ENCODE measurements at regions not wholly inside any gene's neighbourhood (a gene's known extent, or its start where the extent isn't known, plus 50 kb on each side); places are given as distances from the start of the nearest gene placed in this dataset.

- H3K36me3 ChIP-seq (ENCODE audit: insufficient read depth, low read length), result no peaks in the 10 kb centered on the region
- no peaks in the 10 kb centered on the region for H3K79me2 ChIP-seq (ENCODE audit: insufficient read depth, low read length)
- Mint-ChIP-seq H3K27ac (ENCODE audit: unreplicated experiment) (no peak overlapping the region), H3K27me3 (ENCODE audit: low read depth, unreplicated experiment) (peaks cover 3% of the 10 kb centered on the region), H3K4me1 (ENCODE audit: low read depth, unreplicated experiment) (peaks cover 22% of the 10 kb centered on the region), H3K36me3 (ENCODE audit: low read depth, unreplicated experiment) (no peaks in the 10 kb centered on the region), H3K4me3 (ENCODE audit: unreplicated experiment) (no peak overlapping the region), H3K9me3 (ENCODE audit: unreplicated experiment) (no peaks in the 10 kb centered on the region)
- no peak for DNase-seq (ENCODE audit: low read depth)
- TF ChIP-seq EZH2 (IDR thresholded peaks at IDR 0.05; ENCODE audit: insufficient read depth, low read length) (no peak), CTCF (IDR thresholded peaks at IDR 0.05; ENCODE audit: insufficient read depth, low read depth, low read length) (no peak)
- no peak overlapping the region for H3K9ac ChIP-seq (ENCODE audit: low read length)
- peaks cover 14% of the 10 kb centered on the region for H3K4me1 ChIP-seq (ENCODE audit: insufficient read depth, low read length)
- no peaks in the 10 kb centered on the region for H3K27me3 ChIP-seq (ENCODE audit: insufficient read depth, low read length)
- no peak overlapping the region for H3K27ac ChIP-seq (ENCODE audit: low read depth, low read length)
- no peak overlapping the region for H2AFZ ChIP-seq (ENCODE audit: low read depth, low read length)
- no peaks in the 10 kb centered on the region for H3K9me3 ChIP-seq (ENCODE audit: insufficient read depth, low read depth, low read length)
- no peaks in the 10 kb centered on the region for H4K20me1 ChIP-seq (ENCODE audit: insufficient read depth, low read length)
- no peak for FAIRE-seq
- H3K4me2 ChIP-seq (ENCODE audit: low read length), result no peak overlapping the region
- H3K4me3 ChIP-seq (ENCODE audit: insufficient read depth, low read depth, low read length), result no peak overlapping the region
These were observed 561.3 kb upstream of the CDH4 start for GRCh38 chr20:60690771-60691170.

- no peak overlapping the region for H3K4me3 Mint-ChIP-seq (ENCODE audit: unreplicated experiment)
- Histone ChIP-seq H3K27ac (ENCODE audit: low read depth, low read length) (no peak overlapping the region), H3K4me1 (ENCODE audit: insufficient read depth, low read length) (peaks cover 16% of the 10 kb centered on the region), H3K27me3 (ENCODE audit: insufficient read depth, low read length) (no peaks in the 10 kb centered on the region), H3K9ac (ENCODE audit: low read length) (no peak overlapping the region), H3K4me2 (ENCODE audit: low read length) (no peak overlapping the region), H3K79me2 (ENCODE audit: insufficient read depth, low read length) (no peaks in the 10 kb centered on the region), H3K4me3 (ENCODE audit: insufficient read depth, low read depth, low read length) (no peak overlapping the region), H4K20me1 (ENCODE audit: insufficient read depth, low read length) (no peaks in the 10 kb centered on the region), H3K36me3 (ENCODE audit: insufficient read depth, low read length) (no peaks in the 10 kb centered on the region), H2AFZ (ENCODE audit: low read depth, low read length) (no peak overlapping the region), H3K9me3 (ENCODE audit: insufficient read depth, low read depth, low read length) (no peaks in the 10 kb centered on the region)
- TF ChIP-seq EZH2 (IDR thresholded peaks at IDR 0.05; ENCODE audit: insufficient read depth, low read length), result no peak
- TF ChIP-seq CTCF (IDR thresholded peaks at IDR 0.05; ENCODE audit: insufficient read depth, low read depth, low read length), result no peak
- no peak overlapping the region for H3K27ac Mint-ChIP-seq (ENCODE audit: unreplicated experiment)
- H3K4me1 Mint-ChIP-seq (ENCODE audit: low read depth, unreplicated experiment), result peaks cover 30% of the 10 kb centered on the region
- H3K27me3 Mint-ChIP-seq (ENCODE audit: low read depth, unreplicated experiment), result no peaks in the 10 kb centered on the region
- no peaks in the 10 kb centered on the region for H3K9me3 Mint-ChIP-seq (ENCODE audit: unreplicated experiment)
- DNase-seq (ENCODE audit: low read depth) (no peak), FAIRE-seq (no peak)
- peaks cover 2% of the 10 kb centered on the region for H3K36me3 Mint-ChIP-seq (ENCODE audit: low read depth, unreplicated experiment)
These were observed 560.0 kb upstream of the CDH4 start for GRCh38 chr20:60691966-60692615.

- no peaks in the 10 kb centered on the region for H3K79me2 ChIP-seq (ENCODE audit: insufficient read depth, low read length)
- DNase-seq (ENCODE audit: low read depth), result no peak
These were observed 558.4 kb upstream of the CDH4 start for GRCh38 chr20:60693496-60694133.

More at GRCh38 chr20:60693496-60694133, 558.4 kb upstream of the CDH4 start:
- Mint-ChIP-seq H3K4me1 (ENCODE audit: low read depth, unreplicated experiment) (peaks cover 30% of the 10 kb centered on the region), H3K27ac (ENCODE audit: unreplicated experiment) (no peak overlapping the region), H3K27me3 (ENCODE audit: low read depth, unreplicated experiment) (no peaks in the 10 kb centered on the region), H3K9me3 (ENCODE audit: unreplicated experiment) (no peaks in the 10 kb centered on the region), H3K36me3 (ENCODE audit: low read depth, unreplicated experiment) (peaks cover 2% of the 10 kb centered on the region), H3K4me3 (ENCODE audit: unreplicated experiment) (no peak overlapping the region)
- H3K36me3 ChIP-seq (ENCODE audit: insufficient read depth, low read length), result no peaks in the 10 kb centered on the region
- H3K27me3 ChIP-seq (ENCODE audit: insufficient read depth, low read length), result no peaks in the 10 kb centered on the region
- no peak overlapping the region for H3K4me3 ChIP-seq (ENCODE audit: insufficient read depth, low read depth, low read length)
- no peak overlapping the region for H2AFZ ChIP-seq (ENCODE audit: low read depth, low read length)
- TF ChIP-seq EZH2 (IDR thresholded peaks at IDR 0.05; ENCODE audit: insufficient read depth, low read length) (no peak), CTCF (IDR thresholded peaks at IDR 0.05; ENCODE audit: insufficient read depth, low read depth, low read length) (no peak)
- no peaks in the 10 kb centered on the region for H4K20me1 ChIP-seq (ENCODE audit: insufficient read depth, low read length)
- no peaks in the 10 kb centered on the region for H3K9me3 ChIP-seq (ENCODE audit: insufficient read depth, low read depth, low read length)
- no peak for FAIRE-seq
- H3K27ac ChIP-seq (ENCODE audit: low read depth, low read length), result no peak overlapping the region
- no peak overlapping the region for H3K4me2 ChIP-seq (ENCODE audit: low read length)
- no peak overlapping the region for H3K9ac ChIP-seq (ENCODE audit: low read length)
- H3K4me1 ChIP-seq (ENCODE audit: insufficient read depth, low read length), result peaks cover 16% of the 10 kb centered on the region

All from astrocyte (in vitro differentiated cells and primary cell).